ENCODE measurements at regions not wholly inside any gene's neighbourhood (a gene's known extent, or its start where the extent isn't known, plus 50 kb on each side); places are given as distances from the start of the nearest gene placed in this dataset.

DNA sequence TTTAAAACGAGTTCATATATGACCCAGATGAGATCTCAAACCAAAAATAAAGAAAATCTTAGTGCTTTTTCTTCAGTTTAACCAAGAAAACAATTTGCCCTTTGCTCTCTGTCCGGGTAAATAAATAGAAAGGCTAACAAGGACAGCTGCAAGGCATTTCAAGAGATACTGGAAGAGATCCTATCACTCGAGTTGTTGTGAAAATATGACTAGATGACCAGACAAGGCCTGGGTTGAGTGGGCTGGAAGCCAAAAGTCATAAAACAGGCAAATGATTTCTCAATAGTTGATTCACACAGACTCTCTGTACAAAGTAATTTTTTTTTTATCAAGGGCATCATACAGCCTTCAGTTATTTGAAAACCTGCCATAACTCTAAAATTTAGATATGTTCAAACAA lies 55.9 kb upstream of the AVPR1A start:
- TF ChIP-seq EZH2 (IDR thresholded peaks at IDR 0.05; ENCODE audit: insufficient read depth, poor library complexity, severe bottlenecking) (no peak), EZH2phosphoT487 (IDR thresholded peaks at IDR 0.05; ENCODE audit: insufficient read depth, low read depth) (no peak)
